ENCODE measurements at regions not wholly inside any gene's neighbourhood (a gene's known extent, or its start where the extent isn't known, plus 50 kb on each side); places are given as distances from the start of the nearest gene placed in this dataset.

DNA sequence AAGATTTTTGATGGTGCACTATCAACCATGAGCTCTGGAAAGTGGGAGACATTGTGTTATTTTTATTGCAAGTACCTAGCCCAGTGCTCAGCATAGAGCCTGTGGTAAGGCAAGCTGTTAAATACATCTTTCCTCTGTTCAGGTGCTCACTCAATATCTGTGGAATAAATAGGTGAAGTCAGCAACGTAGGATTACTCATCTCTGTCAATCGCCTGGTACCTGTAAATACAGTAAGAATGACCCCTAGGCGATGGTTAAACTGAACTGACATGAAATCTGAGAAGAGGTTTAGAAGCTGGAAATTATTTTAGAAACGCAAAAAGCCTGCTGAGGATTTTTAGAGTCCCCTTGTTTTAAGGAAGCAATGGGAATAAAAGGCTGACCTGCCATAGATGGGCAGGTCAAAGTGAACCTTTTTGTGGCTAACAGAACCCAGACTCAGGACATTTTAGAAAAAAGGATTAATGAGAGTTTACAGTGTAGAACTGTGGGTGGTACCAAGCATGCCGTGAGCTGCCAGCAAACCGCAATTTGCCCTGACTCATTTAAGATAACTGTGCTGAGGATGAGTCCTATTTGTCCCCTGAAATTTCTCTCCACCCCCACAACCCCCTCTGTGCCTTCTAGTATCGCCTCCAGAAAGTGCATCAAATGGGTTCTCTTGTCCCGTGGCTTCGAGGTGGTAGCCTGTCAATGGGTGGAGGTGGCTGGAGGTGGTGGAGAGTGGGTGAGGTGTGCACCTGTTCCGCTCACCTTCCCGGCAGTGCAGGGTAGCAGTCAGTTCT is 375.1 kb downstream of the MED10 start:
- no peaks in the 10 kb centered on the region for H3K4me1 ChIP-seq (ENCODE audit: control insufficient read depth, low read depth, low read length)
- H3K36me3 ChIP-seq (ENCODE audit: control insufficient read depth, insufficient read depth, low read length) = no peaks in the 10 kb centered on the region
- H2BK5ac ChIP-seq (ENCODE audit: low read length) = no peak overlapping the region
- H3K9ac ChIP-seq (ENCODE audit: low read length) = no peak overlapping the region
- H4K5ac ChIP-seq (ENCODE audit: low read length) = no peak overlapping the region
- no peak for DNase-seq
- H3K18ac ChIP-seq (ENCODE audit: low read length) = no peak overlapping the region
- no peak overlapping the region for H3K23ac ChIP-seq (ENCODE audit: low read length)
- no peaks in the 10 kb centered on the region for H3K79me1 ChIP-seq (ENCODE audit: low read length)
- H3K4me3 ChIP-seq (ENCODE audit: low read length) = no peak overlapping the region
- H3K27me3 ChIP-seq (ENCODE audit: insufficient read depth, low read length, poor library complexity) = no peaks in the 10 kb centered on the region
- H3K56ac ChIP-seq (ENCODE audit: low read length) = no peak overlapping the region
- no peak overlapping the region for H2AK5ac ChIP-seq (ENCODE audit: low read length)
- H3K4ac ChIP-seq (ENCODE audit: low read depth, low read length) = no peak overlapping the region
- H2BK15ac ChIP-seq (replicated peaks; ENCODE audit: low read depth) = no peak overlapping the region
- H3K79me2 ChIP-seq (ENCODE audit: control insufficient read depth, insufficient read depth, low read length) = no peaks in the 10 kb centered on the region
- H3K27ac ChIP-seq (ENCODE audit: low read depth, low read length) = no peak overlapping the region
- no CpG with 5 or more reads among the region's 11 CpGs for WGBS (ENCODE audit: extremely low coverage, insufficient coverage, low lambda C conversion rate)
- H2BK120ac ChIP-seq (ENCODE audit: low read depth, low read length) = no peak overlapping the region
- no peak overlapping the region for H3K4me2 ChIP-seq (ENCODE audit: low read length)
- H4K8ac ChIP-seq (ENCODE audit: low read depth, low read length) = no peak overlapping the region

DNA sequence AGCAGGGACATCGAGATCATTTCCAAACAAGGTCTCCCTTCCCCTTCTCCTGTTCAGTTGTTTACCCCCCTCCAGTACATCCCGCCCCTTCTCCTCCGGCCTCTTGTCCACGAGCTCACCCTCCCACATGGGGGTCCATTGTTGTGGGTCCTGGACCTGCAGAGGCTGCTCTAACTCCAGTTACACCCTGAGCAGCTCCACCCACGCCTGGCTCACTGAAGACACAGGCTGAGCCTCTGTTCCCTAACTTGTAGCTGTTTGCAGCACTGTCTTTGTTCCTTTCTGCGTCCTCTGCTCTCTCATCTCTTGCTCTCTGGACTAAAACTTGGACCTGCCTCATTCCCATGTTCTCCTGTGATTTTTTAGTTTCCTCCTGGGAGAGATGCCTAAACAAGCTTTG is 377.5 kb downstream of the MED10 start:
- H3K27me3 ChIP-seq (ENCODE audit: insufficient read depth, low read length, poor library complexity) = no peaks in the 10 kb centered on the region
- H3K4me2 ChIP-seq (ENCODE audit: low read length) = no peak overlapping the region
- no peak overlapping the region for H2AK5ac ChIP-seq (ENCODE audit: low read length)
- no peaks in the 10 kb centered on the region for H3K4me1 ChIP-seq (ENCODE audit: control insufficient read depth, low read depth, low read length)
- no CpG with 5 or more reads among the region's 6 CpGs for WGBS (ENCODE audit: extremely low coverage, insufficient coverage, low lambda C conversion rate)
- H3K27ac ChIP-seq (ENCODE audit: low read depth, low read length) = no peak overlapping the region
- no peak for DNase-seq
- H3K23ac ChIP-seq (ENCODE audit: low read length) = no peak overlapping the region
- no peak overlapping the region for H3K4me3 ChIP-seq (ENCODE audit: low read length)
- H3K79me2 ChIP-seq (ENCODE audit: control insufficient read depth, insufficient read depth, low read length) = no peaks in the 10 kb centered on the region
- H2BK120ac ChIP-seq (ENCODE audit: low read depth, low read length) = no peak overlapping the region
- no peak overlapping the region for H2BK5ac ChIP-seq (ENCODE audit: low read length)
- H2BK15ac ChIP-seq (replicated peaks; ENCODE audit: low read depth) = no peak overlapping the region
- no peak overlapping the region for H3K9ac ChIP-seq (ENCODE audit: low read length)
- H4K5ac ChIP-seq (ENCODE audit: low read length) = no peak overlapping the region
- H3K4ac ChIP-seq (ENCODE audit: low read depth, low read length) = no peak overlapping the region
- no peak overlapping the region for H4K8ac ChIP-seq (ENCODE audit: low read depth, low read length)
- no peaks in the 10 kb centered on the region for H3K79me1 ChIP-seq (ENCODE audit: low read length)
- no peaks in the 10 kb centered on the region for H3K36me3 ChIP-seq (ENCODE audit: control insufficient read depth, insufficient read depth, low read length)
- no peak overlapping the region for H3K18ac ChIP-seq (ENCODE audit: low read length)
- H3K56ac ChIP-seq (ENCODE audit: low read length) = no peak overlapping the region

DNA sequence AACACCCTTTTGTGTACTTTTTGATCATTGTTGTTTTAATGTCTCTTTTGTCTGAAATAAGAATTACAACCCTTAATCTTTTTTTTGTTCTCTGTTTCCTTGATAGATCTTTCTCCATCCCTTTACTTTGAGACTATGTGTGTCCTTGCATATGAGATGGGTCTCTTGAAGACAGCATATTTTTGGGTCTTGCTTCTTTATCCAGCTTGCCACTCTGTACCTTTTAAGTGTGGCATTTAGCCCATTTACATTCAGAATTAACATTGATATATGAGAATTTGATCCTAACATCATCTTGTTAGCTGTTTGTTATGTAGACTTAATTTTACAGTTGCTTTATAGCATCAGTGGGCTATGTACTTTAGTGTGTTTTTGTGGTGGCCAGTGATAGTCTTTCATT is 382.5 kb downstream of the MED10 start:
- no peak overlapping the region for H3K56ac ChIP-seq (ENCODE audit: low read length)
- H3K79me1 ChIP-seq (ENCODE audit: low read length) = no peaks in the 10 kb centered on the region
- no peak overlapping the region for H2BK15ac ChIP-seq (replicated peaks; ENCODE audit: low read depth)
- H3K23ac ChIP-seq (ENCODE audit: low read length) = no peak overlapping the region
- no peaks in the 10 kb centered on the region for H3K36me3 ChIP-seq (ENCODE audit: control insufficient read depth, insufficient read depth, low read length)
- no peak overlapping the region for H4K8ac ChIP-seq (ENCODE audit: low read depth, low read length)
- no peak for DNase-seq
- no peaks in the 10 kb centered on the region for H3K79me2 ChIP-seq (ENCODE audit: control insufficient read depth, insufficient read depth, low read length)
- H2BK5ac ChIP-seq (ENCODE audit: low read length) = no peak overlapping the region
- H3K4me1 ChIP-seq (ENCODE audit: control insufficient read depth, low read depth, low read length) = no peaks in the 10 kb centered on the region
- no peaks in the 10 kb centered on the region for H3K27me3 ChIP-seq (ENCODE audit: insufficient read depth, low read length, poor library complexity)
- no peak overlapping the region for H2AK5ac ChIP-seq (ENCODE audit: low read length)
- H3K4me2 ChIP-seq (ENCODE audit: low read length) = no peak overlapping the region
- no peak overlapping the region for H3K18ac ChIP-seq (ENCODE audit: low read length)
- H3K27ac ChIP-seq (ENCODE audit: low read depth, low read length) = no peak overlapping the region
- H4K5ac ChIP-seq (ENCODE audit: low read length) = no peak overlapping the region
- no peak overlapping the region for H3K4ac ChIP-seq (ENCODE audit: low read depth, low read length)
- H3K9ac ChIP-seq (ENCODE audit: low read length) = no peak overlapping the region
- H2BK120ac ChIP-seq (ENCODE audit: low read depth, low read length) = no peak overlapping the region
- H3K4me3 ChIP-seq (ENCODE audit: low read length) = no peak overlapping the region

DNA sequence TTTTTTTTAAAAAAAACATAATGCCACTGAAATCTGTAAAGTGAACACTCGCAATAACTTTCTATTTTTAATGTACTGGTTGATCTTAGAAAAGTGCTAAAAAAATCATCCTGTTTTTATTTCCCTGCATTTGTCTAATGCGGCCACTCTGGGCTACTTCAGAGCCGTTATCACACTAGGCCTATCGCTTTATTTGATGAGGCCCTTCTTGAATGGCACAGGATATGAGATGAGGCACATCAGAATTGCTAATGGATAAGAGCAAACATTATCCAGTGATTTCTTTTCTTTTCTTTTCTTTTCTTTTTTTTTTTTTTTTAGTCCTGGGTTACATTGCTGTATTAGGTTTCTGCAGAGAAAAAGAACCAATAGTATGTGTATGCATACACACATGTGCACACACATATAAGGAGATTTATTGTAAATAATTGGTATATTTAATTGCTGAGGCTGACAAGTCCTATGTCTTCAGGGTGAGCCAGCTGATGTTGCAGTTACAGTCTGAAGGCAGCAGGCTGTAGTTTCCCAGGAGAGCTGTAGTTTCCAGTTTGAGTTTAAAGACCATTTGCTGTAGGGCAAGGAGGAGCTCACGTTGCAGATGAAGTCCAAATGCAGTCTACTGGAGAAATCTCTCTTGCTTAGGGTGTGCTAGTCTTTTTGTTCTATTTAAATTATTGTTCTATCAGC is 391.7 kb downstream of the MED10 start:
- H3K56ac ChIP-seq (ENCODE audit: low read length) = no peak overlapping the region
- DNase-seq = no peak
- no peak overlapping the region for H2BK120ac ChIP-seq (ENCODE audit: low read depth, low read length)
- H3K36me3 ChIP-seq (ENCODE audit: control insufficient read depth, insufficient read depth, low read length) = no peaks in the 10 kb centered on the region
- H3K23ac ChIP-seq (ENCODE audit: low read length) = no peak overlapping the region
- no peak overlapping the region for H3K4ac ChIP-seq (ENCODE audit: low read depth, low read length)
- WGBS (ENCODE audit: extremely low coverage, insufficient coverage, low lambda C conversion rate) = no CpG with 5 or more reads among the region's 5 CpGs
- no peaks in the 10 kb centered on the region for H3K79me2 ChIP-seq (ENCODE audit: control insufficient read depth, insufficient read depth, low read length)
- H3K4me1 ChIP-seq (ENCODE audit: control insufficient read depth, low read depth, low read length) = no peaks in the 10 kb centered on the region
- no peak overlapping the region for H3K4me2 ChIP-seq (ENCODE audit: low read length)
- no peak overlapping the region for H4K8ac ChIP-seq (ENCODE audit: low read depth, low read length)
- no peak overlapping the region for H2AK5ac ChIP-seq (ENCODE audit: low read length)
- H2BK15ac ChIP-seq (replicated peaks; ENCODE audit: low read depth) = no peak overlapping the region
- H3K27ac ChIP-seq (ENCODE audit: low read depth, low read length) = no peak overlapping the region
- H3K27me3 ChIP-seq (ENCODE audit: insufficient read depth, low read length, poor library complexity) = no peaks in the 10 kb centered on the region
- H2BK5ac ChIP-seq (ENCODE audit: low read length) = no peak overlapping the region
- no peak overlapping the region for H3K4me3 ChIP-seq (ENCODE audit: low read length)
- H3K18ac ChIP-seq (ENCODE audit: low read length) = no peak overlapping the region
- no peak overlapping the region for H4K5ac ChIP-seq (ENCODE audit: low read length)
- H3K79me1 ChIP-seq (ENCODE audit: low read length) = no peaks in the 10 kb centered on the region
- H3K9ac ChIP-seq (ENCODE audit: low read length) = no peak overlapping the region

DNA sequence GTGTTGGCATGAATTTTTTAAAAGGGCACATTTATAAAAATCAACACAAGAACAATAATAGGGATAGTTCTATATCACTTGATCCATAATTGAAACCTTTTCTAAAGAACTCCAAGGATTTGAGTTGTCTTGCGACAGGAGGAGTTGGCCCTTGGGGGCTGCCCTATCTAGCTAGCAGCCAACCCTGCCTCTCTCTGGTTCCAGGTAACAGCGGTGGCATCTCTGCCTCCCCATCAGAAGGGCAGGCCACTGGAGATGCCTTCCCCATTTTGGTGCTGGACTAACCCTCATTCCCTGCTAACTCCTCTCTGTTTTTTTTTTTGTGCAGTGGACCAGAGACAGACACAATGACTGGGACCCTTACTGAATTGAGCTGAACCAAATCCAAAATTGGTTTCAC is 393.0 kb downstream of the MED10 start:
- H2BK15ac ChIP-seq (replicated peaks; ENCODE audit: low read depth) = no peak overlapping the region
- DNase-seq = no peak
- H4K8ac ChIP-seq (ENCODE audit: low read depth, low read length) = peak overlapping the region; percentile 13
- H3K23ac ChIP-seq (ENCODE audit: low read length) = no peak overlapping the region
- H3K56ac ChIP-seq (ENCODE audit: low read length) = no peak overlapping the region
- H3K79me2 ChIP-seq (ENCODE audit: control insufficient read depth, insufficient read depth, low read length) = no peaks in the 10 kb centered on the region
- no peak overlapping the region for H3K4me2 ChIP-seq (ENCODE audit: low read length)
- no peak overlapping the region for H2BK5ac ChIP-seq (ENCODE audit: low read length)
- no peak overlapping the region for H3K27ac ChIP-seq (ENCODE audit: low read depth, low read length)
- H3K27me3 ChIP-seq (ENCODE audit: insufficient read depth, low read length, poor library complexity) = no peaks in the 10 kb centered on the region
- no peak overlapping the region for H3K4ac ChIP-seq (ENCODE audit: low read depth, low read length)
- no peak overlapping the region for H2AK5ac ChIP-seq (ENCODE audit: low read length)
- H3K36me3 ChIP-seq (ENCODE audit: control insufficient read depth, insufficient read depth, low read length) = no peaks in the 10 kb centered on the region
- H3K4me1 ChIP-seq (ENCODE audit: control insufficient read depth, low read depth, low read length) = no peaks in the 10 kb centered on the region
- no peak overlapping the region for H2BK120ac ChIP-seq (ENCODE audit: low read depth, low read length)
- no peak overlapping the region for H3K4me3 ChIP-seq (ENCODE audit: low read length)
- H4K5ac ChIP-seq (ENCODE audit: low read length) = no peak overlapping the region
- no CpG with 5 or more reads among the region's 2 CpGs for WGBS (ENCODE audit: extremely low coverage, insufficient coverage, low lambda C conversion rate)
- no peaks in the 10 kb centered on the region for H3K79me1 ChIP-seq (ENCODE audit: low read length)
- no peak overlapping the region for H3K18ac ChIP-seq (ENCODE audit: low read length)
- no peak overlapping the region for H3K9ac ChIP-seq (ENCODE audit: low read length)

Data from mesendoderm (in vitro differentiated cells).